GM18858 (cell line): ENCODE measurements at regions not wholly inside any gene's neighbourhood (a gene's known extent, or its start where the extent isn't known, plus 50 kb on each side); places are given as distances from the start of the nearest gene placed in this dataset.
"Not testable (repeated sequence)": the region's sequence is repeated elsewhere in the genome, so short reads cannot be mapped to it uniquely, and the experiment has no call there.

Experiments used
- ATAC-seq: cut with Tn5 transposase; IDR thresholded peaks from one replicate; pipeline ENCODE4 v1.9.1; 2021; ENCODE audit not compliant: unreplicated experiment

GRCh38 chr3:151675858-151676615 is 57.7 kb upstream of the AADACL2 start:
- no peak for ATAC-seq

- ATAC-seq, result no peak
Measured at GRCh38 chr3:151673974-151674373, 59.8 kb upstream of the AADACL2 start.

GRCh38 chr3:151667762-151668161 is 66.0 kb upstream of the AADACL2 start:
- not testable (repeated sequence) for ATAC-seq

GRCh38 chr3:151660885-151661284 is 72.8 kb upstream of the AADACL2 start:
- ATAC-seq, result no peak

- no peak for ATAC-seq
Measured at GRCh38 chr3:151644986-151645385, 88.7 kb upstream of the AADACL2 start.

GRCh38 chr3:151644020-151644620 is 89.6 kb upstream of the AADACL2 start:
- ATAC-seq, result no peak

GRCh38 chr3:151639418-151639740 is 94.3 kb upstream of the AADACL2 start:
- no peak for ATAC-seq

GRCh38 chr3:151638555-151639417 is 94.9 kb upstream of the AADACL2 start:
- no peak for ATAC-seq

- no peak for ATAC-seq
Measured at GRCh38 chr3:151635905-151636304, 97.8 kb upstream of the AADACL2 start.

- no peak for ATAC-seq
Measured at GRCh38 chr3:151631946-151632345, 101.8 kb upstream of the AADACL2 start.

- ATAC-seq, result no peak
Measured at GRCh38 chr3:151630938-151631441, 102.7 kb upstream of the AADACL2 start.

- ATAC-seq, result no peak
Measured at GRCh38 chr3:151630035-151630434, 103.7 kb upstream of the AADACL2 start.

- no peak for ATAC-seq
Measured at GRCh38 chr3:151625586-151625985, 108.1 kb upstream of the AADACL2 start.

GRCh38 chr3:151625086-151625485 is 108.6 kb upstream of the AADACL2 start:
- ATAC-seq, result no peak

GRCh38 chr3:151620071-151620470 is 113.7 kb upstream of the AADACL2 start:
- no peak for ATAC-seq

GRCh38 chr3:151615464-151615863 is 118.3 kb upstream of the AADACL2 start:
- ATAC-seq, result no peak

GRCh38 chr3:151612115-151612514 is 121.6 kb upstream of the AADACL2 start:
- ATAC-seq, result no peak

GRCh38 chr3:151611419-151611818 is 122.3 kb upstream of the AADACL2 start:
- no peak for ATAC-seq

- ATAC-seq, result no peak
Measured at GRCh38 chr3:151609491-151609890, 124.2 kb upstream of the AADACL2 start.

GRCh38 chr3:151604891-151605290 is 128.8 kb upstream of the AADACL2 start:
- ATAC-seq, result no peak

- no peak for ATAC-seq
Measured at GRCh38 chr3:151600783-151601182, 132.9 kb upstream of the AADACL2 start.
